LNCaP clone FGC (cell line): ENCODE measurements at regions not wholly inside any gene's neighbourhood (a gene's known extent, or its start where the extent isn't known, plus 50 kb on each side); places are given as distances from the start of the nearest gene placed in this dataset.

ENCODE experiments used
- DNase-seq: peaks from one replicate; pipeline ENCODE4 v3.0.0-alpha.2; 2011; ENCODE audit warnings: low read depth
- H3K4me3 ChIP-seq: 2 replicates; pipeline ENCODE4 v1.5.1; 2011; ENCODE audit warnings: mild to moderate bottlenecking, low read depth, low read length, control low read depth
- TF ChIP-seq, protein P1 (sequence below): IDR thresholded peaks from 2 replicates; pipeline ENCODE4 v1.5.1; 2012; ENCODE audit warnings: mild to moderate bottlenecking; ENCODE audit not compliant: control insufficient read depth, insufficient read depth; ENCODE audit errors: extremely low read depth

DNA sequence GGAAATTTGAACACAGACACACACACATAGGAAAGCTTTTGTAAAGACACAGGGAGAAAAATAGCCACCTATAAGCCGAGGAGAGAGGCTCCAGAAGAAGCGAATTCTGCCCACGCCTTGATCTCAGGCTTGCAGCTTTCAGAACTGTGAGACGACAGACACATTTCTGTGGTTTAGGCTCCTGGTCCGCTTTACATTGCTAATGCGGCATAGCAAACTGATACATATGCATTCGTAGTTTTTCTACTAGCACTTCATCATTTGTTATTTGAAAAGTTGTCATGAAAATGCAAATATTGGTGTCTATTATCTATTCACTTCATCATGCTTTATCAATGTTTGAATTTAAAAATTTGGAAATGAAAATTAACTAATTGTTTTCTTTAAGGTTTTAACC lies 674.9 kb downstream of the SEMA5A start:
- TF ChIP-seq, protein P1, sequence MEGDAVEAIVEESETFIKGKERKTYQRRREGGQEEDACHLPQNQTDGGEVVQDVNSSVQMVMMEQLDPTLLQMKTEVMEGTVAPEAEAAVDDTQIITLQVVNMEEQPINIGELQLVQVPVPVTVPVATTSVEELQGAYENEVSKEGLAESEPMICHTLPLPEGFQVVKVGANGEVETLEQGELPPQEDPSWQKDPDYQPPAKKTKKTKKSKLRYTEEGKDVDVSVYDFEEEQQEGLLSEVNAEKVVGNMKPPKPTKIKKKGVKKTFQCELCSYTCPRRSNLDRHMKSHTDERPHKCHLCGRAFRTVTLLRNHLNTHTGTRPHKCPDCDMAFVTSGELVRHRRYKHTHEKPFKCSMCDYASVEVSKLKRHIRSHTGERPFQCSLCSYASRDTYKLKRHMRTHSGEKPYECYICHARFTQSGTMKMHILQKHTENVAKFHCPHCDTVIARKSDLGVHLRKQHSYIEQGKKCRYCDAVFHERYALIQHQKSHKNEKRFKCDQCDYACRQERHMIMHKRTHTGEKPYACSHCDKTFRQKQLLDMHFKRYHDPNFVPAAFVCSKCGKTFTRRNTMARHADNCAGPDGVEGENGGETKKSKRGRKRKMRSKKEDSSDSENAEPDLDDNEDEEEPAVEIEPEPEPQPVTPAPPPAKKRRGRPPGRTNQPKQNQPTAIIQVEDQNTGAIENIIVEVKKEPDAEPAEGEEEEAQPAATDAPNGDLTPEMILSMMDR = no peak
- H3K4me3 ChIP-seq = no peak overlapping the region
- no peak for DNase-seq

DNA sequence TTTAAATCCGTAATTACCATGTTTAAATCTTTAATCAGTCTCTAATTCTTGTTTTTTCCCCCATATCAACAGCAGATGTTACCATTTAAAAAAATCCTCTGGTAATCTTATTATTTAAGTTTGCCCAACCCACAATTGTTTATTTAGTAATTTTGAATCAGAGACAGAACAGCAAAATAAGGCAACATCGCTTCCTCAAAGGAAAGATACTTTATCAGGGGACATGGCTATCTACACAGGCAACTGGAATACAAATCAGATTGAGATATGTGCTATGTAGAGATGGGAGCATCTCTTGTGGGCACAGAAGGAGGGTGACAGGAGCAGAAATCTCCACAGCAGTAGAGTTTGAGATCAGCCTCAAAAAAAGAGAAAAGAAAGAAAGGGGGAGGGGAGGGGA lies 674.4 kb downstream of the SEMA5A start:
- DNase-seq = no peak
- TF ChIP-seq, protein P1 = no peak
- no peak overlapping the region for H3K4me3 ChIP-seq

DNA sequence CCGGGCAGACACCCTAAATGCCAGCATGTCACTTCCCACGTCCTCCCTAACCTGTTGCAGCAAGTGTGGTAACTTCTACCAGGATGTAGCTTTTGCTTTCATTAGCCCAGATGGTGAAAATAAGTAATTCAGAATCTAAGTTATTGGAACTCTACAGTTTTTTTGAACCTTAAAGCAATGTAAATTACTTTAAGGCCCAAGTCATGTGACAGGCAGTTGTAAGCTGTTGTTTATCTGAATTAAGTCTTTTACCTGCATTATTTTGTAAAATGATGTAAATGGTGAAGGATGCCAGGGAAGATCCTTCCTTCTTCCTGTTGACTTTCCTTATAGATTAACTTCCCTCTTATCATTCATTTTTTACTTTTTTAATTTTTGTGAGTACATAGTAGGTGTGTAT lies 670.2 kb downstream of the SEMA5A start:
- H3K4me3 ChIP-seq = no peak overlapping the region
- TF ChIP-seq, protein P1 = no peak
- no peak for DNase-seq

DNA sequence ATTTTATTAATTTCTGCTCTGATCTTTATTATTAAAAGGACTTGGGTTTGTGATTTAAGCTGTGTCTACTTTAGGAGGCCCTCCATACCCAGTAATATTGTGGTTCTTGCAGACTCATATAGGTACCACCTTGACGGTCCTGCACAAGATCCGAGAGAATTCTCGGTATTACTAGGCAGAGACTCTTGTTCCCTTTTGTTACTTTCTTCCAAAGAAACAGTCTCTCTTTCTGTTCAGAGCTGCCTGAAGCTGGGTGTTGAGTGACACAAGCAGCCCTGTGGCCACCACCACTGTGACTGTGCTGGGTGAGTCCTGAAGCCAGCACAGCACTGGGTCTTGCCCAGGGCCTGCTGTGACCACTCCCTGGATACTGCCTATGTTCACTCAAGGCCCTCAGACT lies 666.6 kb downstream of the SEMA5A start:
- TF ChIP-seq, protein P1 = no peak
- no peak for DNase-seq
- no peak overlapping the region for H3K4me3 ChIP-seq

DNA sequence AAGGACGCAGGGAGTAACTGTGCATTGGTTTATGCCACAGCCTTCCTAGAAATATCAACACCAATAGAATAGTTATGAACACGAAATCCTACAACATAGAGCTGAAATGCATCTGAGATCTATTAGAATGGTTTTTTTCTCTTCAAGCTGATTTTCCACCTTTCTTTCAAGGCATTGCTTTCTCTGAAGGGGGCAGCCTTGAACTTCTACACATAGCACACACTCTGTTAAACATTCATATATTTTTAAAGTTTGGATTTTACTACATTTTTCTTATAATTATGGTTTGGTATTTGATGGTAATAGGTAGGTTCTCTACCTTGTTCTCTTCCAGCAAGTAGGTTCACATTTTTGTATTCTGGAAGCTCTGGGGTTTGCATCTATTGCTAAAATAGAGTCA lies 661.8 kb downstream of the SEMA5A start:
- H3K4me3 ChIP-seq = no peak overlapping the region
- DNase-seq = no peak
- TF ChIP-seq, protein P1 = no peak

DNA sequence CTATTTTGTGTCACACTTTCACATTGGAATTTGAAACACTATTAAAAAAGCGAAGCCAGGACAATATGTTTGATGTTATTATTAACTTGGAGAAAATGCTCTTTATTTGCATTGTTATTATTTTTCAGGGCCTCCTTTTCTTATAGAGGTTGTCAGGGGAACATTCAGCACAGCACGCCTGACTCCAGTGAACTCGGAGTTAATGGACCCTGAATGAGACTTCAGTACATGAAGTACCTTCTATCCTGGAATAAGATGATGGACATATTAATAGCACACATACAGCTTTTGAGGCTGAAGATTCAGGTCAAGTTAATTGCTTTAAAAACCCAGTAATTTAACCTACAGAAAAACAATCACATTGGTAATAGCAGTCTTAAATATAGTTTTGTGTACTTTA lies 652.9 kb downstream of the SEMA5A start:
- H3K4me3 ChIP-seq = no peak overlapping the region
- no peak for DNase-seq
- TF ChIP-seq, protein P1 = no peak

DNA sequence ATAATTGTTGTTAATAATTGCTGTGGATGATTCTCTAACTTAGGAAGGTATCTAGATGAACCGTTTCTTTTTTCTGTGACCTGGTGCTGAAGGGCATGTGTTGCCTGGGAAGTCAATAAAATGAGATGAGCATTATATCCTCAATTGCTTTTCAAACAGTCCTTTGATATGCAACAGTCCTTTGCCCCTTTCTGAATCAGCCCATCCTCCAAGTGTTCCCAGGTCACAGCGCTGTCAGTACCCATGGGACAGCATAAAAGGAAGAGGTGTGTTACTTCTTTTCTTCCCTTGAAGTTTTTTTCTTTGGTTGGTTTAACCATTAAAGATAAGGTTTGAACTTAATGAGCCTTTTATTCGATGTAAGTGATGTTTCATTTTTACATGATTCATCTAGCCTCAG lies 651.8 kb downstream of the SEMA5A start:
- H3K4me3 ChIP-seq = no peak overlapping the region
- TF ChIP-seq, protein P1 = no peak
- DNase-seq = no peak
